SHP77 treated with DMSO at 0.1 percent for 48 hours (cell line): ENCODE measurements at regions not wholly inside any gene's neighbourhood (a gene's known extent, or its start where the extent isn't known, plus 50 kb on each side); places are given as distances from the start of the nearest gene placed in this dataset.

Experiments
- DNase-seq: peaks from one replicate; lab custom pipeline; 2025; lab: John Stamatoyannopoulos, UW

GRCh38 chr13:55673910-55674309 lies 1466.8 kb upstream of the PRR20A start:
- DNase-seq: no peak

- DNase-seq: no peak
These were observed 1457.9 kb upstream of the PRR20A start for GRCh38 chr13:55682776-55683175.

- no peak for DNase-seq
These were observed 1435.2 kb upstream of the PRR20A start for GRCh38 chr13:55705526-55705925.

GRCh38 chr13:55705971-55706370 lies 1434.7 kb upstream of the PRR20A start:
- no peak for DNase-seq

GRCh38 chr13:55714120-55714519 lies 1426.6 kb upstream of the PRR20A start:
- no peak for DNase-seq

- DNase-seq: no peak
These were observed 1413.0 kb upstream of the PRR20A start for GRCh38 chr13:55727683-55728082.

GRCh38 chr13:55728247-55728646 lies 1412.5 kb upstream of the PRR20A start:
- no peak for DNase-seq

GRCh38 chr13:55745828-55746227 lies 1394.9 kb upstream of the PRR20A start:
- DNase-seq: no peak

- DNase-seq: no peak
These were observed 1378.7 kb upstream of the PRR20A start for GRCh38 chr13:55761986-55762385.

GRCh38 chr13:55777612-55778011 lies 1363.1 kb upstream of the PRR20A start:
- no peak for DNase-seq

GRCh38 chr13:55783841-55784240 lies 1356.9 kb upstream of the PRR20A start:
- no peak for DNase-seq

GRCh38 chr13:55788548-55788947 lies 1352.2 kb upstream of the PRR20A start:
- DNase-seq: no peak

- no peak for DNase-seq
These were observed 1348.0 kb upstream of the PRR20A start for GRCh38 chr13:55792544-55793193.

GRCh38 chr13:55815458-55816033 lies 1325.2 kb upstream of the PRR20A start:
- no peak for DNase-seq

GRCh38 chr13:55816976-55817601 lies 1323.6 kb upstream of the PRR20A start:
- no peak for DNase-seq

GRCh38 chr13:55820817-55821216 lies 1319.9 kb upstream of the PRR20A start:
- DNase-seq: no peak

- DNase-seq: no peak
These were observed 1271.1 kb upstream of the PRR20A start for GRCh38 chr13:55869648-55870047.

GRCh38 chr13:55887561-55887960 lies 1253.2 kb upstream of the PRR20A start:
- DNase-seq: no peak

GRCh38 chr13:55893540-55893939 lies 1247.2 kb upstream of the PRR20A start:
- no peak for DNase-seq

GRCh38 chr13:55937180-55937579 lies 1203.5 kb upstream of the PRR20A start:
- no peak for DNase-seq

- no peak for DNase-seq
These were observed 1192.5 kb upstream of the PRR20A start for GRCh38 chr13:55948175-55948574.

- no peak for DNase-seq
These were observed 1176.8 kb upstream of the PRR20A start for GRCh38 chr13:55963934-55964333.

GRCh38 chr13:55967055-55967454 lies 1173.7 kb upstream of the PRR20A start:
- DNase-seq: no peak

- DNase-seq: no peak
These were observed 1163.3 kb upstream of the PRR20A start for GRCh38 chr13:55977436-55977835.
